SW480 (cell line): ENCODE measurements at regions not wholly inside any gene's neighbourhood (a gene's known extent, or its start where the extent isn't known, plus 50 kb on each side); places are given as distances from the start of the nearest gene placed in this dataset.

Experiments
- DNase-seq: peaks from one replicate; pipeline ENCODE4 v3.0.0-alpha.2; 2016; ENCODE audit warnings: low spot score

DNA sequence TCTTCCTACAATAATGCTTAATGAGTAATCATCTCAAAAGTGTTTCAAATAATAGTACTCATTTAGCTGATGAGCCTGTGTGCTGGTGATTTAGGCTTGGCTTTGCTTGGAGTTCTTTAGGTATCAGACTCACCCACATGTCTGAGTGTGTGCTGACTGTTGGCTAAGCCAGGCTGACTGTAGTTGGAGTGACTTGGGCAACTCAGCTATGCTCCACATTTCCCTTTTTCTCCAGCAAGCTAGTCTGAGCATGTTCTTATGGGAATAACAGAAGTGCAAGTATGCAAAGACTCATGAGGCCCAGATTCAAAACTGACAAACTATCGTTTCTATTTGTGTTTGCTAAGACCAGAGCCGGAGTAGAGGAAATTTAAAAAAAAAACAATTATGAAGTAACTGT lies 99.0 kb upstream of the ADGRL4 start:
- no peak for DNase-seq

DNA sequence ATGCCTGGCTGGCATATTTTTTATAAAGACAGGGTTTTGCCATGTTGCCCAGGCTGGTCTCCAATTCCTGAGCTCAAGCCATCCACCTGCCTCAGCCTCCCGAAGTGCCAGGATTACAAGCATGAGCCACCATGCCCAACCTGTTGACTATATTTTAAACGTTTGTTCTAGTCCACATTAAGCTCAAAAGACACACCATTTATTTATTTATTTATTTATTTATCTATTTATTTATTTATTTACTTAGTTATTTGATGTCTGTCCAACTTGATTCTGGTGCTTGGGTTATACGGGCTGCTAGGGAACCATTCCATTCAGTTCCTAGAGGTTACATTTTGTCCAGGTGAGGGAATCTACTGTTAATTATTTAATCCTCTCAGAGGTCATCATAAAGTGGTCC lies 98.1 kb upstream of the ADGRL4 start:
- no peak for DNase-seq

DNA sequence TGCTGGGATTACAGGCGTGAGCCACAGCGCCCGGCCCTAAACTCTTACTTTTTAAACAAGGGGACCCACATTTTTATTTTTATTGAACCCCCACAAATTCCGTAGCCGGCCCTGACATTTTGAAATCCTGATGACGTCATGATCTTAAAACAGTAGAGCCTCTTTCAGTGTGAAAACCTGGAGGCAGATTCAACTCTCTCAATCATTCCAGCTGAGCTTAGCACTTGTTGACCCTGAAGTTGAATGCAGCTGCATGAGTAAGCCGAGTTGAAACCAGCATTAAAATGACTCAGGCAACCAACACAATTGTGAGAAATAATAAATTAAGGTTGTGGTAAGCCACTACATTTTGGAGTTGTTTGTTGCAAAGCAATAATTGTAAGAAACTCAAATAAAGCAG lies 93.9 kb upstream of the ADGRL4 start:
- DNase-seq: no peak

DNA sequence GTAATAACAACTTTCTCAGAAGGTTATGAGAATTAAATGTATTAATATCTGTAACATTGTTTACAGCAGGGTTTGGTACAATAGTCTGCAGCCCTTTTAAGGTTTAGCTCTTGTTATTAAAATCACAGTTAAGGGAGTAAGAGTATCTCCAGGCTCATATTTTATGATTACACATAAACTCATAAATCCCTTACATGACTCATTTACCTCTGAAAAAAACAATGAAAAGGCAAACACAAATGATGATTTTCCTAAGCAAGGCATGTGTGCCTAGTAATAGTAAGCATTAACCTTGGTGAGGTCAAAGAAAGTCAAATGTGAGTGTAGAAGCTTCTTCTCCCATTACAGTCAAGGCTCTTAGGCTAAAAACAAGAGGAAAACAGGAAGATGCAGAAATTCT lies 84.5 kb upstream of the ADGRL4 start:
- DNase-seq: no peak

DNA sequence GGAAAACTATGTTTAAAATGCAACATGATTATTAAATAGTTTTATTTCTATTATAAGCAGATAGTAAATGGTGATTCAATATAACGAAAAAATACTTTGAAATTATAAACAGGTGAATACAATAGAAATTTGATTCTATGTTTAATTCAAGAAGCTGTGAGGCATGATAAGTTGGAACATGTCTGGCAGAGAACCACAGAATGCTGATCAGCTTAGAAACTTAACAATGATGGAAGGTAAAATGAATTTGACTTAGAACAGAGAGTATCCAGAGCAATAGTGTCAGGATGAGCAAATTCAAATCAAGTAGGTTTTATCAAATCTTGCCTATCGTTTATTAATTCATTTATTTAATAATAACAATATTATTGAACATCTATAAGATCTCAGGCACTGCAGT lies 83.4 kb upstream of the ADGRL4 start:
- DNase-seq: no peak

DNA sequence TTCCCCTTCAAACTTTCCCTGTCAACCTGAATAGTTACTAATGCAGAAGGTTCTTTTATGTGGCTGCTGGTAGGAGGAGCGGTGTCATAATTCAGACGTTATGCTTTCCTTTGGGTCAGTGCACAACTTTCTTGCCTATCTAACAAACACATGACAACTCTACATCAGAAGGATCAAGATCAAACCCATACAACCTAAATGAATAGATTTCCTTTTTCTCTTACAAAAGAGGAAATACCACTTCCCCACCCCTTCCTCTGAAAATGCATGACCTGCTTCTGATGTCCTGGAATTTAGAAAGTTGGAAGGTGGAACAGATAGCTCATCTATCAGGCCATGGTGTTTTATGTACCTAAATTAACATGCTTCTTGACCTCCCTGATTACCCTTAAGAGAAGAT lies 75.7 kb upstream of the ADGRL4 start:
- DNase-seq: no peak

DNA sequence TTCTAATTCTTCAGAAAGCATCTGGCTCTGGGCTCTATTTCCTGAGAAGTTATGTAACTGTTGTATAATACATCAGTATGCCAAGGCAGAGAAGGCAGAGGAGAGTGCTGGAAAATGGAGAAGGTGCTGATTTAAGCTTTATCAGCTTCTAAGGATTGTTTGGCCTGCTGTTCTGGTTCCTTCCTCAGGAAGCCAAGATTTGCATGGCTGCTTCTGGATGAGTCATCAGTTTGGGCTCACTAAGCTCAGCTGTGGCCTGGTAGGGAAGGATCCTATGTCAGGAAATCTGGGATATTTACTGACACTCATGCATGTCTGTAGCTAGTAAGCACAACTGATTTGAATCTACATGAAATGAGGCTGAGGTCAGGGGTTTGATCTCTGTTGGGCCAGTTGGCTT lies 73.2 kb upstream of the ADGRL4 start:
- DNase-seq: no peak

DNA sequence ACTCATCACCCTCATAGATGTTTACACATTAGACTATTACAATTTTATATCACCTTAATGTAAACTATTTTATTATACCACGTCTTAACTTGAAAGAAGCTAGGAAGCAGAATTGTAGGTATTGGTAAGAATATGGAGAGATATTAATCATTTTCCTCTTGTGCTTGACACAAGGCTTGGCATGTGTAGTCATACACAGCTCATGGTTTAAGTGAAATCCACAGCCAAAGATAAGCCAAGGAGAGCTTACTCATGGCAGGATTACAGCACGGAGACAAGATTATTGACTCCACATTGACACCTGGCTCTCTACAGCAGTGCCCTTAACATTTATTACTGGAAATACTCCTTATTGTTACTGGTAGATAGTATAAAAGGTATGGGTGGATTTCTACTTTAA lies 68.4 kb upstream of the ADGRL4 start:
- no peak for DNase-seq

DNA sequence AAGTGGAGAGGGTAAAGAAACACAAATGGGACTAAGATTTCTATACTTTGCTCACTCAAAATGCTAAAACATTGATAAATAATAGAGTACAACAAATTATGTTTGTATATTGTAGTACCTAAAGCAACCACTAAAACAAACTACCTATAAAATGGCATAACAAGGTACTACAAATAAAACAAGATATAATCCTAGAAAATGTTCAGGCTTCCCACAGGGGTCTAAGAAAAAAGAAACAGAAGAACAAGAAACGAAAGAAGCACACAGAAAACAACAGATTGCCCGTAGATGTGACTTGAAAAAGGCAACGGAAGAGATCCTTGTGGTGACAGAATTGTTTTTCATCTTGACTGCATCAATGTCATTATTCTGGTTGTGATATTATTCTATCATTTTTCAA lies 63.3 kb upstream of the ADGRL4 start:
- DNase-seq: no peak

DNA sequence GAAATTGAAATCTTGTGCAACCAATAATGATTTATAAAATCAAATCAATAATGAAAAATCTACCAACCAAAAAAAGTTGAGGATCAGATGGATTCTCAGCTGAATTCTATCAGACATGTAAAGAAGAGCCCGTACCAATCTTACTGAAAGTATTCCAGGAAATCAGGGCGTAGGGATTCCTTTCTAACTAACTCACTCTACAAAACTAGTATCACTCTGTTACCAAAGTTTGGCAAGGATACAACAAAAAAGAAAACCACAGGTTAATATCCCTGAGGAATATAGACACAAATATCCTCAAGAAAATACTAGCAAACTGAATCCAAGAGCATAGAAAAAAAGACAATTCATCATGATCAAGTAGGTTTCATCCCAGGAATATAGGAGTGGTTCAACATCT lies 52.8 kb upstream of the ADGRL4 start:
- DNase-seq: no peak
